Glutamatergic neuron (in vitro differentiated cells): ENCODE measurements at regions not wholly inside any gene's neighbourhood (a gene's known extent, or its start where the extent isn't known, plus 50 kb on each side); places are given as distances from the start of the nearest gene placed in this dataset.
"Not testable (repeated sequence)": the region's sequence is repeated elsewhere in the genome, so short reads cannot be mapped to it uniquely, and the experiment has no call there.

Experiments used
- DNase-seq: peaks from one replicate; pipeline ENCODE4 v3.0.0; 2022
- H3K27ac Mint-ChIP-seq: one replicate; pipeline ENCODE4 v1.8.0; 2020; ENCODE audit warnings: mild to moderate bottlenecking, mixed read lengths, inconsistent platforms; ENCODE audit not compliant: unreplicated experiment
- H3K27me3 Mint-ChIP-seq: one replicate; pipeline ENCODE4 v1.8.0; 2020; ENCODE audit warnings: mild to moderate bottlenecking, moderate library complexity, mixed read lengths, inconsistent platforms; ENCODE audit not compliant: unreplicated experiment
- H3K36me3 Mint-ChIP-seq: one replicate; pipeline ENCODE4 v1.8.0; 2020; ENCODE audit warnings: mild to moderate bottlenecking, mixed read lengths, inconsistent platforms; ENCODE audit not compliant: unreplicated experiment
- H3K4me1 Mint-ChIP-seq: one replicate; pipeline ENCODE4 v1.8.0; 2020; ENCODE audit warnings: mild to moderate bottlenecking, low read depth, mixed read lengths, inconsistent platforms; ENCODE audit not compliant: unreplicated experiment
- H3K4me3 Mint-ChIP-seq: one replicate; pipeline ENCODE4 v1.8.0; 2020; ENCODE audit warnings: mild to moderate bottlenecking, mixed read lengths, inconsistent platforms; ENCODE audit not compliant: unreplicated experiment
- H3K9me3 Mint-ChIP-seq: one replicate; pipeline ENCODE4 v1.8.0; 2020; ENCODE audit warnings: mild to moderate bottlenecking, moderate library complexity, mixed read lengths, inconsistent platforms; ENCODE audit not compliant: unreplicated experiment
- TF ChIP-seq, protein P1 (sequence below): fragments of 200-600 bp; sonication (generic); IDR thresholded peaks from one replicate; pipeline ENCODE4 v1.5.0; 2021; ENCODE audit not compliant: partially characterized antibody, unreplicated experiment

DNA sequence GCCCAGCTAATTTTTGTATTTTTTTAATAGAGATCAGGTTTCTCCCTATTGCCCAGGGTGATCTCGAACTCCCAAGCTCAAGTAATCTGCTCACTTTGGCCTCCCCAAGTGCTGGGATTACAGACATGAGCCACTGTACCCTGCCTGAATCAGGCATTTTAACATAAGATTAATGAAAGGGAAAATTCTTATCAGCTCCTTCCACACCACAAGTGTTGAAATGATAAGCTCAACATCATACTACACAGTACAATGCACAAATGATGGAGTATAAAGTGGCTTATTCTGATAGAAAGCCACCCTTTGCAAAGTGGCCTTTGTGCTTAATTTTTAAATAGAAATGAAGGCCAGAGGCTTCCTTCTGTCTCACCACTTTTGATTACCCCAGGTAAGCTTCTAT, 71.3 kb upstream of the MCHR2 start:
- H3K4me3 Mint-ChIP-seq: no peak overlapping the region
- H3K36me3 Mint-ChIP-seq: peaks cover 10% of the 10 kb centered on the region
- TF ChIP-seq, protein P1, sequence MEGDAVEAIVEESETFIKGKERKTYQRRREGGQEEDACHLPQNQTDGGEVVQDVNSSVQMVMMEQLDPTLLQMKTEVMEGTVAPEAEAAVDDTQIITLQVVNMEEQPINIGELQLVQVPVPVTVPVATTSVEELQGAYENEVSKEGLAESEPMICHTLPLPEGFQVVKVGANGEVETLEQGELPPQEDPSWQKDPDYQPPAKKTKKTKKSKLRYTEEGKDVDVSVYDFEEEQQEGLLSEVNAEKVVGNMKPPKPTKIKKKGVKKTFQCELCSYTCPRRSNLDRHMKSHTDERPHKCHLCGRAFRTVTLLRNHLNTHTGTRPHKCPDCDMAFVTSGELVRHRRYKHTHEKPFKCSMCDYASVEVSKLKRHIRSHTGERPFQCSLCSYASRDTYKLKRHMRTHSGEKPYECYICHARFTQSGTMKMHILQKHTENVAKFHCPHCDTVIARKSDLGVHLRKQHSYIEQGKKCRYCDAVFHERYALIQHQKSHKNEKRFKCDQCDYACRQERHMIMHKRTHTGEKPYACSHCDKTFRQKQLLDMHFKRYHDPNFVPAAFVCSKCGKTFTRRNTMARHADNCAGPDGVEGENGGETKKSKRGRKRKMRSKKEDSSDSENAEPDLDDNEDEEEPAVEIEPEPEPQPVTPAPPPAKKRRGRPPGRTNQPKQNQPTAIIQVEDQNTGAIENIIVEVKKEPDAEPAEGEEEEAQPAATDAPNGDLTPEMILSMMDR: no peak
- no peak for DNase-seq
- H3K4me1 Mint-ChIP-seq: no peaks in the 10 kb centered on the region
- no peak overlapping the region for H3K27ac Mint-ChIP-seq
- H3K9me3 Mint-ChIP-seq: peaks cover 2% of the 10 kb centered on the region
- H3K27me3 Mint-ChIP-seq: peaks cover 2% of the 10 kb centered on the region

DNA sequence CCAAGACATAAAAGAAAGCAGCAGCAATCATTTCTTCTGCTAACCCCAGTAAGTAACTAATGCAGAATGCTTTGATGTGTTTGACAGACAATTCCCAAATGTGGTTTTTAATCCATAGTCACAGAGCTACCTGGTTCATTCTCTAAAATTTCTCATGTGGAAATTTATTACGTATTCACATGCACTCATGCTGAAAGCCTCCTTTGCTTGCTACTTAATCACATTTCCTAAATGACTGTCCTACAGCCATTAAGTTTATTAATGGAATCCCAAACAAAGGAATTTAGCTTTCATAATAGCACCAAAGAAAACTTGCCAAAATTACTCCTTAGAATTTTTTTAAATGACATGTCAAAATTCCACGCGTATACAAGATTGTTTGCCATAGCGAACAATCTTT, 68.6 kb upstream of the MCHR2 start:
- H3K9me3 Mint-ChIP-seq: no peaks in the 10 kb centered on the region
- H3K4me3 Mint-ChIP-seq: no peak overlapping the region
- no peaks in the 10 kb centered on the region for H3K4me1 Mint-ChIP-seq
- TF ChIP-seq, protein P1: no peak
- no peaks in the 10 kb centered on the region for H3K27me3 Mint-ChIP-seq
- no peak for DNase-seq
- H3K27ac Mint-ChIP-seq: no peak overlapping the region
- H3K36me3 Mint-ChIP-seq: peaks cover 4% of the 10 kb centered on the region

DNA sequence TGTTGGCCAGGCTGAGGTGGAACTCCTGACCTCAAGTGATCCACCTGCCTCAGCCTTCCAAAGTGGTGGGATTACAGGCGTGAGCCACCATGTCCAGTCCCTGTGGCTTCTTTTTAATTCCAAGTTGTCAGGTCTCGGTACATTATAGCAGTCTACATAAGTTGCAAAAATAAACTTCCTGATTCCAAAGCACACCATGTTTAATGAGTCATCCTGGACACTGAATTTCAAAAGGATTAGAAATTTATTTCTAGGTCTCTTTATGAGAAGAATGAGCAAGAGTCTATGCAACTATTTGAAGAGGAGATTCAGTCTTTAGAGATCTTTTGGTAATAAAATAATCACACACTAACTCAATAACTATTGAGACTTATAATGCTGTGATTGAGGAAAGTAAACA, 63.9 kb upstream of the MCHR2 start:
- Mint-ChIP-seq H3K4me3 (no peak overlapping the region), H3K4me1 (no peaks in the 10 kb centered on the region)
- TF ChIP-seq, protein P1: no peak

DNA sequence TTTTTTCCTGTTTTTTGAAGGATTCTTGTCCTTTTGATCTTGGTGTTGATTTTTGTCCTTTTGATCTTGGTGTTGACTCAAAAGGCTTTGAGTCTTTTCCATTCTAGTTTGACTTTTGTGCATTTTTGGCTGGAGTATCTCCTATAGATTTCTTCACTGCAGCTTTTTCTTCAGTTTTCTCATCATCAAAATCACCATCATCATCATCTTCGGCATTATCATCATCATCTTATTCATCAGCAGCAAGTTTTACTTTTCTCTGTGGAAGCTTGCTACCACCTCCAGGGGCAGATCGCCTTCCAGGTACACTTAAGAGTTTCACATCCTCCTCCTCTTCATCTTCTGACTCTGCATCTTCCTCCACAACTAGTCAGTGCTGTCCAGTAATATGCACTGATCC, 56.5 kb upstream of the MCHR2 start:
- peaks cover 3% of the 10 kb centered on the region for H3K36me3 Mint-ChIP-seq
- no peak overlapping the region for H3K27ac Mint-ChIP-seq
- TF ChIP-seq, protein P1: no peak
- no peaks in the 10 kb centered on the region for H3K9me3 Mint-ChIP-seq
- no peaks in the 10 kb centered on the region for H3K27me3 Mint-ChIP-seq
- H3K4me3 Mint-ChIP-seq: no peak overlapping the region
- no peak for DNase-seq
- H3K4me1 Mint-ChIP-seq: no peaks in the 10 kb centered on the region

More for the DNA sequence above, 63.9 kb upstream of the MCHR2 start:
- Mint-ChIP-seq H3K9me3 (no peaks in the 10 kb centered on the region), H3K27ac (no peak overlapping the region), H3K27me3 (no peaks in the 10 kb centered on the region), H3K36me3 (peaks cover 8% of the 10 kb centered on the region)
- DNase-seq: no peak

DNA sequence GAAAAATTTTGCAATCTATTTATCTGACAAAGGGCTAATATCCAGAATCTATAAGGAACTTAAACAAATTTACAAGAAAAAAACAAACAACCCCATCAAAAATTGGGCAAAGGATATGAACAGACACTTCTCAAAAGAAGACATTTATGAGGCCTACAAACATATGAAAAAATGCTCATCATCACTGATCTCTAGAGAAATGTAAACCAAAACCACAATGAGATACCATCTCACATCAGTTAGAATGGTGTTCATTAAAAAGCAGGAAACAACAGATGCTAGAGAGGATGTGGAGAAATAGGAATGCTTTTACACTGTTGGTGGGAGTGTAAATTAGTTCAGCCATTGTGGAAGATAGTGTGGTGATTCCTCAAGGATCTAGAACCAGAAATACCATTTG, 49.9 kb upstream of the MCHR2 start:
- H3K27me3 Mint-ChIP-seq, DNase-seq, H3K4me3 Mint-ChIP-seq, H3K9me3 Mint-ChIP-seq, H3K4me1 Mint-ChIP-seq, H3K36me3 Mint-ChIP-seq, H3K27ac Mint-ChIP-seq: not testable (repeated sequence)
